H9 (cell line): ENCODE measurements at regions not wholly inside any gene's neighbourhood (a gene's known extent, or its start where the extent isn't known, plus 50 kb on each side); places are given as distances from the start of the nearest gene placed in this dataset.

Experiments used
- DNase-seq: peaks from one replicate; pipeline ENCODE4 v3.0.0-alpha.2; 2017
- H2AFZ ChIP-seq: one replicate; pipeline ENCODE4 v1.6.1; 2013; ENCODE audit warnings: mild to moderate bottlenecking, low read length, control low read depth, moderate library complexity
- H2AK5ac ChIP-seq: 2 replicates; pipeline ENCODE4 v1.6.1; 2013; ENCODE audit warnings: low read length, control low read depth, mixed read lengths; ENCODE audit not compliant: insufficient read length
- H2BK120ac ChIP-seq: one replicate; pipeline ENCODE4 v1.6.1; 2013; ENCODE audit warnings: low read depth, mild to moderate bottlenecking, low read length, control low read depth, inconsistent platforms; ENCODE audit not compliant: poor library complexity, severe bottlenecking
- H2BK12ac ChIP-seq: 2 replicates; pipeline ENCODE4 v1.6.1; 2013; ENCODE audit warnings: low read length, control low read depth, mixed read lengths, low read depth; ENCODE audit not compliant: insufficient read length
- H2BK15ac ChIP-seq: 2 replicates; pipeline ENCODE4 v1.6.1; 2013; ENCODE audit warnings: low read depth, low read length, control low read depth
- H2BK20ac ChIP-seq: one replicate; pipeline ENCODE4 v1.6.1; 2013; ENCODE audit warnings: low read depth, mild to moderate bottlenecking, low read length, control low read depth, inconsistent platforms; ENCODE audit not compliant: poor library complexity, severe bottlenecking
- H2BK5ac ChIP-seq: 2 replicates; pipeline ENCODE4 v1.6.1; 2013; ENCODE audit warnings: low read length, control low read depth, mixed read lengths; ENCODE audit not compliant: insufficient read length
- H3K14ac ChIP-seq: 2 replicates; pipeline ENCODE4 v1.6.1; 2013; ENCODE audit warnings: low read length, control low read depth; ENCODE audit not compliant: insufficient read depth
- H3K18ac ChIP-seq: 2 replicates; pipeline ENCODE4 v1.6.1; 2013; ENCODE audit warnings: low read depth, mild to moderate bottlenecking, mixed read lengths, low read length, control low read depth; ENCODE audit not compliant: insufficient read length
- H3K23ac ChIP-seq: 2 replicates; pipeline ENCODE4 v1.6.1; 2013; ENCODE audit warnings: low read length, control low read depth, mixed read lengths, low read depth; ENCODE audit not compliant: insufficient read length
- H3K23me2 ChIP-seq: 2 replicates; pipeline ENCODE4 v1.6.1; 2013; ENCODE audit warnings: low read depth, mild to moderate bottlenecking, mixed read lengths, low read length, control low read depth; ENCODE audit not compliant: insufficient read length, poor library complexity, severe bottlenecking
- H3K27ac ChIP-seq: 2 replicates; pipeline ENCODE4 v1.5.1; 2013; ENCODE audit warnings: low read length, control low read depth, mixed read lengths, low read depth; ENCODE audit not compliant: insufficient read length
- H3K27me3 ChIP-seq: 2 replicates; pipeline ENCODE4 v1.6.1; 2013; ENCODE audit warnings: low read length, control low read depth, inconsistent platforms; ENCODE audit not compliant: insufficient read depth
- H3K4ac ChIP-seq: 2 replicates; pipeline ENCODE4 v1.6.1; 2013; ENCODE audit warnings: low read depth, mild to moderate bottlenecking, control low read depth, inconsistent platforms, low read length, moderate library complexity
- H3K4me1 ChIP-seq: 2 replicates; pipeline ENCODE4 v1.6.1; 2013; ENCODE audit warnings: low read length, control low read depth, inconsistent platforms; ENCODE audit not compliant: insufficient read depth
- H3K4me2 ChIP-seq: 2 replicates; pipeline ENCODE4 v1.6.1; 2013; ENCODE audit warnings: low read length, control low read depth, mixed read lengths; ENCODE audit not compliant: insufficient read length, insufficient read depth
- H3K56ac ChIP-seq: 2 replicates; pipeline ENCODE4 v1.6.1; 2013; ENCODE audit warnings: low read depth, mild to moderate bottlenecking, mixed read lengths, low read length, control low read depth; ENCODE audit not compliant: insufficient read length
- H3K79me1 ChIP-seq: 2 replicates; pipeline ENCODE4 v1.6.1; 2013; ENCODE audit warnings: low read depth, mild to moderate bottlenecking, moderate library complexity, low read length, control low read depth, inconsistent platforms; ENCODE audit not compliant: insufficient read depth, poor library complexity, severe bottlenecking
- H3K79me2 ChIP-seq: 2 replicates; pipeline ENCODE4 v1.6.1; 2013; ENCODE audit warnings: low read length, control low read depth, inconsistent platforms; ENCODE audit not compliant: insufficient read depth
- H3K9ac ChIP-seq: 2 replicates; pipeline ENCODE4 v1.6.1; 2013; ENCODE audit warnings: low read length, control low read depth, mixed read lengths; ENCODE audit not compliant: insufficient read length; ENCODE audit errors: extremely low read depth
- H3K9me3 ChIP-seq: one replicate; pipeline ENCODE4 v1.6.1; 2013; ENCODE audit warnings: low read depth, low read length, inconsistent platforms; ENCODE audit not compliant: control insufficient read depth
- H3T11ph ChIP-seq: one replicate; pipeline ENCODE4 v1.6.1; 2013; ENCODE audit warnings: mild to moderate bottlenecking, low read length, control low read depth, inconsistent platforms
- H4K20me1 ChIP-seq: one replicate; pipeline ENCODE4 v1.6.1; 2013; ENCODE audit not compliant: control insufficient read depth, insufficient read length, insufficient read depth
- H4K5ac ChIP-seq: 2 replicates; pipeline ENCODE4 v1.6.1; 2013; ENCODE audit warnings: low read depth, mild to moderate bottlenecking, mixed read lengths, low read length, control low read depth; ENCODE audit not compliant: insufficient read length
- H4K8ac ChIP-seq: replicated peaks from 2 replicates; pipeline ENCODE4 v1.6.1; 2013; ENCODE audit warnings: low read length, control low read depth, mixed read lengths, low read depth; ENCODE audit not compliant: insufficient read length
- H4K91ac ChIP-seq: 2 replicates; pipeline ENCODE4 v1.6.1; 2013; ENCODE audit warnings: low read depth, mild to moderate bottlenecking, moderate library complexity, mixed read lengths, low read length, control low read depth; ENCODE audit not compliant: insufficient read length
- H3K27ac Mint-ChIP-seq, 3 experiments: 2 replicates in 2 of 3; 3 replicates in 1 of 3; pipeline ENCODE4 v1.8.0; 2020 to 2021; ENCODE audit warnings: mixed read lengths in 3 of 3, mild to moderate bottlenecking in 1 of 3, moderate library complexity in 1 of 3
- H3K27me3 Mint-ChIP-seq: 2 replicates; pipeline ENCODE4 v1.8.0; 2021; ENCODE audit warnings: low read depth, mild to moderate bottlenecking, moderate library complexity, mixed read lengths
- H3K36me3 Mint-ChIP-seq, 3 experiments: 2 replicates in 2 of 3; 3 replicates in 1 of 3; pipeline ENCODE4 v1.8.0; 2020 to 2021; ENCODE audit warnings: low read depth in 3 of 3, mixed read lengths in 3 of 3; ENCODE audit not compliant: insufficient read depth in 1 of 3
- H3K4me1 Mint-ChIP-seq, 2 experiments: 2 replicates each; pipeline ENCODE4 v1.8.0; 2020; ENCODE audit warnings: mixed read lengths in 2 of 2
- H3K4me3 Mint-ChIP-seq, 2 experiments: 2 replicates in 1 of 2; 3 replicates in 1 of 2; pipeline ENCODE4 v1.8.0; 2020 to 2021; ENCODE audit warnings: mild to moderate bottlenecking in 2 of 2, mixed read lengths in 2 of 2, moderate library complexity in 1 of 2
- H3K9me3 Mint-ChIP-seq, 2 experiments: 2 replicates in 1 of 2; 3 replicates in 1 of 2; pipeline ENCODE4 v1.8.0; 2020; ENCODE audit warnings: mild to moderate bottlenecking in 2 of 2, mixed read lengths in 2 of 2, moderate library complexity in 1 of 2
- WGBS: extraction: QIAGEN DNeasy Blood & Tissue Kit; methylation state at CpG from one replicate; pipeline ENCODE4 v1.1.7; 2013; ENCODE audit warnings: missing lambda C conversion rate, low lambda C conversion rate, mixed read lengths; ENCODE audit not compliant: insufficient read length; ENCODE audit errors: extremely low coverage; 5-methylcytosine and 5-hydroxymethylcytosine counted together
- TF ChIP-seq, protein P1 (sequence below): fragments of 200-600 bp; sonication (generic); conservative IDR thresholded peaks from 3 replicates; pipeline ENCODE4 v1.8.0; 2021; ENCODE audit warnings: antibody characterized with exemption, mild to moderate bottlenecking

DNA sequence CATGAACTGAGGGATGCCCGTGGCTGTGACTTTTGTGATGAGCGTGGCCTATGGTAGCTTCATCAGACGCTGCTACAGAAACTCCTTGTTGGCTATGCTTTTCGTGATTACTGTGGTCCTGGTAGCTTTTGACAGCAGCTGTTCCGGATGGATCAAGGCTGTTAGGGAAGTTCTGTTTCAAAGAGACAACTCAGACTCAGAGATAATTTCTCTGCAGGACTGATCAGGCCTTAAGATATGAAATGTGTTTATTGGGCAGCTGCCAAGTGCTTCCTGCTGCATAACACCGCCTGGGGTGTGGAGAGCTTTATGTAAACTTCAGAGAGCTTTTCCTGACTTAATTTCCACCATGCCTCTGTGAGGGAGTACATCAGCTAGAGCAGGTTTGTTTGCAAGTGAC, 243.8 kb downstream of the TSN start:
- Histone ChIP-seq H3K9me3 (no peaks in the 10 kb centered on the region), H4K8ac (no peak overlapping the region), H4K5ac (no peak overlapping the region), H2AK5ac (no peak overlapping the region), H3T11ph (no peak overlapping the region), H2BK20ac (no peak overlapping the region), H3K18ac (no peak overlapping the region), H2AFZ (no peak overlapping the region), H3K23ac (no peak overlapping the region), H2BK120ac (no peak overlapping the region), H3K27me3 (no peaks in the 10 kb centered on the region), H3K14ac (no peak overlapping the region), H2BK12ac (no peak overlapping the region), H3K4me1 (no peaks in the 10 kb centered on the region), H3K79me2 (no peaks in the 10 kb centered on the region), H3K56ac (no peak overlapping the region), H3K9ac (no peak overlapping the region), H4K20me1 (no peaks in the 10 kb centered on the region), H3K4me2 (no peak overlapping the region), H2BK15ac (no peak overlapping the region), H3K4ac (no peak overlapping the region), H3K27ac (no peak overlapping the region), H3K79me1 (no peaks in the 10 kb centered on the region), H3K23me2 (no peaks in the 10 kb centered on the region), H4K91ac (no peak overlapping the region), H2BK5ac (no peak overlapping the region)
- Mint-ChIP-seq H3K27me3 (peaks cover 2% of the 10 kb centered on the region; the same call in 1 of the 2 replicates), H3K27ac (no peak overlapping the region), H3K36me3 (no peaks in the 10 kb centered on the region), H3K4me3 (no peak overlapping the region), H3K9me3 (no peaks in the 10 kb centered on the region; a peak in 1 of 5 replicates), H3K4me1 (peaks cover 8 to 10% of the 10 kb centered on the region in 2 experiments; a peak in 3 of 4 replicates)
- no CpG with 5 or more reads among the region's 6 CpGs for WGBS
- no peak for DNase-seq
- TF ChIP-seq, protein P1, sequence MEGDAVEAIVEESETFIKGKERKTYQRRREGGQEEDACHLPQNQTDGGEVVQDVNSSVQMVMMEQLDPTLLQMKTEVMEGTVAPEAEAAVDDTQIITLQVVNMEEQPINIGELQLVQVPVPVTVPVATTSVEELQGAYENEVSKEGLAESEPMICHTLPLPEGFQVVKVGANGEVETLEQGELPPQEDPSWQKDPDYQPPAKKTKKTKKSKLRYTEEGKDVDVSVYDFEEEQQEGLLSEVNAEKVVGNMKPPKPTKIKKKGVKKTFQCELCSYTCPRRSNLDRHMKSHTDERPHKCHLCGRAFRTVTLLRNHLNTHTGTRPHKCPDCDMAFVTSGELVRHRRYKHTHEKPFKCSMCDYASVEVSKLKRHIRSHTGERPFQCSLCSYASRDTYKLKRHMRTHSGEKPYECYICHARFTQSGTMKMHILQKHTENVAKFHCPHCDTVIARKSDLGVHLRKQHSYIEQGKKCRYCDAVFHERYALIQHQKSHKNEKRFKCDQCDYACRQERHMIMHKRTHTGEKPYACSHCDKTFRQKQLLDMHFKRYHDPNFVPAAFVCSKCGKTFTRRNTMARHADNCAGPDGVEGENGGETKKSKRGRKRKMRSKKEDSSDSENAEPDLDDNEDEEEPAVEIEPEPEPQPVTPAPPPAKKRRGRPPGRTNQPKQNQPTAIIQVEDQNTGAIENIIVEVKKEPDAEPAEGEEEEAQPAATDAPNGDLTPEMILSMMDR: no peak
